ENCODE measurements at regions not wholly inside any gene's neighbourhood (a gene's known extent, or its start where the extent isn't known, plus 50 kb on each side); places are given as distances from the start of the nearest gene placed in this dataset.

DNA sequence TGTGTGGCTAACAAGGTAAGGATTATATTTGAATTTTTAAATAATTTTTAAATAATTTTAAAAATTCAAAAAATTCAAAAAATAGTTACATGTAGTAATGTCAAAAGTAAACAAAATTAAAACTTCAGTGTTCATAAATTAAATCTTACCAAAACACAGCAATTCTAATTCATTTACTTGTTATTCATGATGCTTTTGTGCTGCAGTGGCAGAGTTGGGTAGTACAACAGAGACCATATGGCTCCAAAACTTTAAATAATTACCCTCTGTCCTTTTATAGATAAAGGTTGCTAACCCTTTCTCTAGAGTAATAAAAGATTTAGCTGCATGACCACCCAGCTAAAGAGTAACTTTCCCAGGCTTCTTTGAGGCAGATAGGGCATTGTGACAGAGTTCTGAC lies 1355.6 kb downstream of the FSTL5 start:
- TF ChIP-seq, protein P1, sequence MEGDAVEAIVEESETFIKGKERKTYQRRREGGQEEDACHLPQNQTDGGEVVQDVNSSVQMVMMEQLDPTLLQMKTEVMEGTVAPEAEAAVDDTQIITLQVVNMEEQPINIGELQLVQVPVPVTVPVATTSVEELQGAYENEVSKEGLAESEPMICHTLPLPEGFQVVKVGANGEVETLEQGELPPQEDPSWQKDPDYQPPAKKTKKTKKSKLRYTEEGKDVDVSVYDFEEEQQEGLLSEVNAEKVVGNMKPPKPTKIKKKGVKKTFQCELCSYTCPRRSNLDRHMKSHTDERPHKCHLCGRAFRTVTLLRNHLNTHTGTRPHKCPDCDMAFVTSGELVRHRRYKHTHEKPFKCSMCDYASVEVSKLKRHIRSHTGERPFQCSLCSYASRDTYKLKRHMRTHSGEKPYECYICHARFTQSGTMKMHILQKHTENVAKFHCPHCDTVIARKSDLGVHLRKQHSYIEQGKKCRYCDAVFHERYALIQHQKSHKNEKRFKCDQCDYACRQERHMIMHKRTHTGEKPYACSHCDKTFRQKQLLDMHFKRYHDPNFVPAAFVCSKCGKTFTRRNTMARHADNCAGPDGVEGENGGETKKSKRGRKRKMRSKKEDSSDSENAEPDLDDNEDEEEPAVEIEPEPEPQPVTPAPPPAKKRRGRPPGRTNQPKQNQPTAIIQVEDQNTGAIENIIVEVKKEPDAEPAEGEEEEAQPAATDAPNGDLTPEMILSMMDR (IDR thresholded peaks at IDR 0.05), result no peak
- no peak for TF ChIP-seq POLR2AphosphoS5 (IDR thresholded peaks at IDR 0.05; ENCODE audit: low read depth, low read length)

All from Panc1 (cell line).